Astrocyte (in vitro differentiated cells and primary cell): ENCODE measurements at regions not wholly inside any gene's neighbourhood (a gene's known extent, or its start where the extent isn't known, plus 50 kb on each side); places are given as distances from the start of the nearest gene placed in this dataset.

ENCODE experiments used
- DNase-seq: peaks from one replicate; pipeline ENCODE4 v3.0.0-alpha.2; 2010; ENCODE audit warnings: low read depth
- FAIRE-seq: peaks from 2 replicates; lab custom pipeline; 2011; peaks lifted over from hg19 to GRCh38; lab: Jason Lieb, UNC
- H2AFZ ChIP-seq: 2 replicates; pipeline ENCODE4 v1.6.0; 2012; ENCODE audit warnings: low read depth, low read length, inconsistent platforms
- H3K27ac ChIP-seq: 2 replicates; pipeline ENCODE4 v1.5.1; 2011; ENCODE audit warnings: low read depth, low read length, inconsistent platforms
- H3K27me3 ChIP-seq: 2 replicates; pipeline ENCODE4 v1.6.0; 2011; ENCODE audit warnings: low read length, inconsistent platforms; ENCODE audit not compliant: insufficient read depth
- H3K36me3 ChIP-seq: 2 replicates; pipeline ENCODE4 v1.5.1; 2011; ENCODE audit warnings: low read length, inconsistent platforms; ENCODE audit not compliant: insufficient read depth
- H3K4me1 ChIP-seq: 2 replicates; pipeline ENCODE4 v1.5.1; 2011; ENCODE audit warnings: low read length, inconsistent platforms; ENCODE audit not compliant: insufficient read depth
- H3K4me2 ChIP-seq: 2 replicates; pipeline ENCODE4 v1.6.0; 2012; ENCODE audit warnings: low read length, inconsistent platforms
- H3K4me3 ChIP-seq: 2 replicates; pipeline ENCODE4 v1.5.1; 2011; ENCODE audit warnings: low read depth, mild to moderate bottlenecking, low read length, inconsistent platforms; ENCODE audit not compliant: insufficient read depth
- H3K79me2 ChIP-seq: 2 replicates; pipeline ENCODE4 v1.6.0; 2012; ENCODE audit warnings: mild to moderate bottlenecking, low read length, inconsistent platforms; ENCODE audit not compliant: insufficient read depth
- H3K9ac ChIP-seq: 2 replicates; pipeline ENCODE4 v1.6.0; 2012; ENCODE audit warnings: mild to moderate bottlenecking, low read length, inconsistent platforms
- H3K9me3 ChIP-seq: 2 replicates; pipeline ENCODE4 v1.5.1; 2012; ENCODE audit warnings: low read depth, mild to moderate bottlenecking, low read length, inconsistent platforms; ENCODE audit not compliant: insufficient read depth
- H4K20me1 ChIP-seq: 2 replicates; pipeline ENCODE4 v1.6.0; 2012; ENCODE audit warnings: low read length, inconsistent platforms; ENCODE audit not compliant: insufficient read depth
- H3K27ac Mint-ChIP-seq: one replicate; pipeline ENCODE4 v1.8.0; 2021; ENCODE audit warnings: mild to moderate bottlenecking, mixed read lengths; ENCODE audit not compliant: unreplicated experiment
- H3K27me3 Mint-ChIP-seq: one replicate; pipeline ENCODE4 v1.8.0; 2021; ENCODE audit warnings: low read depth, mixed read lengths; ENCODE audit not compliant: unreplicated experiment
- H3K36me3 Mint-ChIP-seq: one replicate; pipeline ENCODE4 v1.8.0; 2021; ENCODE audit warnings: low read depth, mixed read lengths; ENCODE audit not compliant: unreplicated experiment
- H3K4me1 Mint-ChIP-seq: one replicate; pipeline ENCODE4 v1.8.0; 2021; ENCODE audit warnings: low read depth, mixed read lengths; ENCODE audit not compliant: unreplicated experiment
- H3K4me3 Mint-ChIP-seq: one replicate; pipeline ENCODE4 v1.8.0; 2021; ENCODE audit warnings: mild to moderate bottlenecking, moderate library complexity, mixed read lengths; ENCODE audit not compliant: unreplicated experiment
- H3K9me3 Mint-ChIP-seq: one replicate; pipeline ENCODE4 v1.8.0; 2021; ENCODE audit warnings: mild to moderate bottlenecking, mixed read lengths; ENCODE audit not compliant: unreplicated experiment
- CTCF ChIP-seq: IDR thresholded peaks from 2 replicates; pipeline ENCODE4 v1.5.1; 2011; ENCODE audit warnings: low read depth, mild to moderate bottlenecking, inconsistent platforms, low read length, moderate library complexity; ENCODE audit not compliant: insufficient read depth
- EZH2 ChIP-seq: IDR thresholded peaks from 2 replicates; pipeline ENCODE4 v1.6.1; 2012; ENCODE audit warnings: mild to moderate bottlenecking, low read length, inconsistent platforms; ENCODE audit not compliant: insufficient read depth

- Histone ChIP-seq H3K36me3 (no peaks in the 10 kb centered on the region), H3K27me3 (no peaks in the 10 kb centered on the region), H3K27ac (peak overlapping the region; percentile 28), H3K4me1 (peaks cover 13% of the 10 kb centered on the region), H2AFZ (no peak overlapping the region), H4K20me1 (no peaks in the 10 kb centered on the region), H3K9me3 (no peaks in the 10 kb centered on the region), H3K4me2 (peak overlapping the region; percentile 25), H3K4me3 (no peak overlapping the region), H3K79me2 (no peaks in the 10 kb centered on the region), H3K9ac (no peak overlapping the region)
- Mint-ChIP-seq H3K9me3 (peaks cover 4% of the 10 kb centered on the region), H3K27ac (peak overlapping the region; percentile 94), H3K4me3 (no peak overlapping the region), H3K27me3 (no peaks in the 10 kb centered on the region), H3K4me1 (peaks cover 21% of the 10 kb centered on the region), H3K36me3 (no peaks in the 10 kb centered on the region)
- DNase-seq (peak; percentile 93), FAIRE-seq (no peak)
- no peak for TF ChIP-seq CTCF
- no peak for TF ChIP-seq EZH2
Observed at GRCh38 chr4:136927172-136927571, 605.1 kb downstream of the PCDH18 start.

- Histone ChIP-seq H4K20me1 (no peaks in the 10 kb centered on the region), H3K27me3 (no peaks in the 10 kb centered on the region), H3K27ac (no peak overlapping the region), H3K9ac (no peak overlapping the region), H3K4me3 (no peak overlapping the region), H3K79me2 (no peaks in the 10 kb centered on the region), H3K9me3 (no peaks in the 10 kb centered on the region), H2AFZ (no peak overlapping the region), H3K4me2 (no peak overlapping the region), H3K36me3 (no peaks in the 10 kb centered on the region), H3K4me1 (peaks cover 13% of the 10 kb centered on the region)
- FAIRE-seq (no peak), DNase-seq (no peak)
- no peak overlapping the region for H3K27ac Mint-ChIP-seq
- peaks cover 21% of the 10 kb centered on the region for H3K4me1 Mint-ChIP-seq
- no peak overlapping the region for H3K4me3 Mint-ChIP-seq
- H3K27me3 Mint-ChIP-seq, result no peaks in the 10 kb centered on the region
- TF ChIP-seq EZH2 (no peak), CTCF (no peak)
- H3K9me3 Mint-ChIP-seq, result peaks cover 4% of the 10 kb centered on the region
- H3K36me3 Mint-ChIP-seq, result no peaks in the 10 kb centered on the region
Observed at GRCh38 chr4:136925203-136925602, 607.1 kb downstream of the PCDH18 start.

- no peak for TF ChIP-seq CTCF
- TF ChIP-seq EZH2, result no peak
- DNase-seq (peak; percentile 18), FAIRE-seq (no peak)
- H3K4me3 ChIP-seq, result no peak overlapping the region
- peaks cover 3% of the 10 kb centered on the region for H3K4me1 ChIP-seq
- H4K20me1 ChIP-seq, result no peaks in the 10 kb centered on the region
- no peak overlapping the region for H3K9ac ChIP-seq
- no peak overlapping the region for H3K4me3 Mint-ChIP-seq
- H3K27me3 ChIP-seq, result no peaks in the 10 kb centered on the region
- no peak overlapping the region for H2AFZ ChIP-seq
- H3K9me3 Mint-ChIP-seq, result no peaks in the 10 kb centered on the region
- H3K4me1 Mint-ChIP-seq, result peaks cover 10% of the 10 kb centered on the region
- no peaks in the 10 kb centered on the region for H3K27me3 Mint-ChIP-seq
- H3K36me3 ChIP-seq, result no peaks in the 10 kb centered on the region
- no peak overlapping the region for H3K4me2 ChIP-seq
- no peak overlapping the region for H3K27ac Mint-ChIP-seq
- H3K9me3 ChIP-seq, result no peaks in the 10 kb centered on the region
- no peaks in the 10 kb centered on the region for H3K36me3 Mint-ChIP-seq
- H3K79me2 ChIP-seq, result no peaks in the 10 kb centered on the region
- no peak overlapping the region for H3K27ac ChIP-seq
Observed at GRCh38 chr4:136922066-136922465, 610.2 kb downstream of the PCDH18 start.
